ENCODE measurements at regions not wholly inside any gene's neighbourhood (a gene's known extent, or its start where the extent isn't known, plus 50 kb on each side); places are given as distances from the start of the nearest gene placed in this dataset.

DNA sequence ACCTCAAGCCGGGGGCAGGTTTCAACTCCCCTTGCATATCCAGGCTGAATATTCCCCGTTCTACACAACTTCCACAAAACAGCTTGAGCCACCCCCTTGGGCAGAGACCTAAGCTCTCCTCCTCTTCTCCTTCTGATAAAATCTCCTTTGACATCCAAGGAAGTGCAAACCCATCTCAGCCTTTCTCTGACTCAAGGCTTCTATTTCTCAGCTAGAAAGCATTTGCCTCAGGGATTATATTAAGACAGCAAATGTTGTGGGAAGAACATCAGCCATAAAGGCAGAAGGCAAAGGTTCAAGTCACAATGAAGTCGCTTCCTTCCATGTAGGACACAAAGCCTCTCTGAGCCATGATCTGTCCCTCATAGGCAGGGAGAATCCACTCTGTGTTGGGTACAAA, 386.6 kb upstream of the ARID1B start:
- Histone ChIP-seq H2BK15ac (ENCODE audit: low read depth, low read length) (no peak overlapping the region), H3K36me3 (ENCODE audit: control insufficient read depth, insufficient read depth, low read length) (no peaks in the 10 kb centered on the region), H3K9ac (ENCODE audit: low read depth, low read length) (no peak overlapping the region), H4K20me1 (ENCODE audit: insufficient read depth, low read length) (no peaks in the 10 kb centered on the region), H3K23ac (ENCODE audit: low read depth, low read length) (no peak overlapping the region), H3K27me3 (ENCODE audit: control insufficient read depth, insufficient read depth, low read length) (peaks cover 24% of the 10 kb centered on the region), H2AK9ac (replicated peaks; ENCODE audit: low read depth, low read length, poor library complexity) (no peak overlapping the region), H3K56ac (ENCODE audit: extremely low read depth, insufficient read depth, low read length) (no peak overlapping the region), H3K9me1 (ENCODE audit: insufficient read depth, low read length) (no peaks in the 10 kb centered on the region), H2AK5ac (ENCODE audit: low read depth, low read length) (no peak overlapping the region), H3K27ac (ENCODE audit: insufficient read depth, low read length) (no peak overlapping the region), H2BK20ac (ENCODE audit: low read depth, low read length) (no peak overlapping the region), H3K4ac (ENCODE audit: low read depth, low read length) (no peak overlapping the region), H3K18ac (ENCODE audit: low read depth, low read length) (no peak overlapping the region), H3K9me3 (ENCODE audit: control insufficient read depth, insufficient read depth, low read length) (no peaks in the 10 kb centered on the region), H4K5ac (ENCODE audit: low read depth, low read length) (no peak overlapping the region), H2AFZ (replicated peaks; ENCODE audit: low read length, poor library complexity) (no peak overlapping the region), H2BK120ac (ENCODE audit: low read depth, low read length) (no peak overlapping the region), H2BK5ac (ENCODE audit: low read depth, low read length, poor library complexity, severe bottlenecking) (no peak overlapping the region), H4K91ac (ENCODE audit: insufficient read depth, low read depth, low read length) (no peak overlapping the region), H3K14ac (replicated peaks; ENCODE audit: low read depth, low read length) (no peak overlapping the region), H3K4me1 (ENCODE audit: control insufficient read depth, insufficient read depth, low read length) (no peaks in the 10 kb centered on the region), H4K8ac (ENCODE audit: low read depth in 2 of 2, low read length in 2 of 2) (no peak overlapping the region), H3K4me3 (ENCODE audit: insufficient read depth, low read depth, low read length) (no peak overlapping the region), H3K4me2 (ENCODE audit: low read depth, low read length) (no peak overlapping the region), H3K79me1 (ENCODE audit: low read depth in 1 of 2, low read length in 2 of 2) (no peaks in the 10 kb centered on the region)
- in situ Hi-C loops (cut with MboI; ENCODE audit: low sequenced_read_pairs): no loop called here
- POLR2A ChIA-PET (ENCODE audit: unreplicated experiment): no interaction called here
- BruUV-seq (replicated peaks): no TSS peak
- TF ChIP-seq POLR2A (IDR thresholded peaks at IDR 0.05; ENCODE audit: low read depth, low read length) (no peak), CEBPB (IDR thresholded peaks at IDR 0.05; ENCODE audit: low read depth, low read length) (no peak), RFX5 (IDR thresholded peaks at IDR 0.05; ENCODE audit: low read depth, low read length) (no peak), CHD1 (IDR thresholded peaks at IDR 0.05; ENCODE audit: low read depth, low read length) (no peak), RAD21 (IDR thresholded peaks at IDR 0.05; ENCODE audit: low read length) (no peak), NFE2L2 (IDR thresholded peaks at IDR 0.05; ENCODE audit: low read depth, low read length) (no peak), RCOR1 (IDR thresholded peaks at IDR 0.05; ENCODE audit: insufficient replicate concordance, low read length) (no peak), MAZ (IDR thresholded peaks at IDR 0.05; ENCODE audit: borderline replicate concordance, low read depth, low read length) (no peak), MAFK (IDR thresholded peaks at IDR 0.05; ENCODE audit: low read depth, low read length) (no peak)
- TF ChIP-seq, protein P1, sequence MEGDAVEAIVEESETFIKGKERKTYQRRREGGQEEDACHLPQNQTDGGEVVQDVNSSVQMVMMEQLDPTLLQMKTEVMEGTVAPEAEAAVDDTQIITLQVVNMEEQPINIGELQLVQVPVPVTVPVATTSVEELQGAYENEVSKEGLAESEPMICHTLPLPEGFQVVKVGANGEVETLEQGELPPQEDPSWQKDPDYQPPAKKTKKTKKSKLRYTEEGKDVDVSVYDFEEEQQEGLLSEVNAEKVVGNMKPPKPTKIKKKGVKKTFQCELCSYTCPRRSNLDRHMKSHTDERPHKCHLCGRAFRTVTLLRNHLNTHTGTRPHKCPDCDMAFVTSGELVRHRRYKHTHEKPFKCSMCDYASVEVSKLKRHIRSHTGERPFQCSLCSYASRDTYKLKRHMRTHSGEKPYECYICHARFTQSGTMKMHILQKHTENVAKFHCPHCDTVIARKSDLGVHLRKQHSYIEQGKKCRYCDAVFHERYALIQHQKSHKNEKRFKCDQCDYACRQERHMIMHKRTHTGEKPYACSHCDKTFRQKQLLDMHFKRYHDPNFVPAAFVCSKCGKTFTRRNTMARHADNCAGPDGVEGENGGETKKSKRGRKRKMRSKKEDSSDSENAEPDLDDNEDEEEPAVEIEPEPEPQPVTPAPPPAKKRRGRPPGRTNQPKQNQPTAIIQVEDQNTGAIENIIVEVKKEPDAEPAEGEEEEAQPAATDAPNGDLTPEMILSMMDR (conservative IDR thresholded peaks at IDR 0.05; ENCODE audit: low read depth, low read length): no peak
- CTCF ChIA-PET: no interaction called here
- DNase-seq (no peak), ATAC-seq (ENCODE audit: low read depth) (no peak)
- WGBS, 2 experiments (ENCODE audit: extremely low coverage in 2 of 2, insufficient read length in 1 of 2): 50% methylated on average over 2 of the region's 3 CpGs; no CpG with 5 or more reads in 1 of the 2 experiments
- intact Hi-C loops (cut with micrococcal nuclease): no loop called here
- dilution Hi-C loops (cut with HindIII; ENCODE audit: low sequenced_read_pairs, unreplicated experiment): no loop called here
